HG02610 (cell line): ENCODE measurements at regions not wholly inside any gene's neighbourhood (a gene's known extent, or its start where the extent isn't known, plus 50 kb on each side); places are given as distances from the start of the nearest gene placed in this dataset.
"Not testable (repeated sequence)": the region's sequence is repeated elsewhere in the genome, so short reads cannot be mapped to it uniquely, and the experiment has no call there.

ENCODE experiments used
- ATAC-seq: cut with Tn5 transposase; IDR thresholded peaks from one replicate; pipeline ENCODE4 v1.9.1; 2021; ENCODE audit warnings: mild to moderate bottlenecking, moderate library complexity; ENCODE audit not compliant: unreplicated experiment

DNA sequence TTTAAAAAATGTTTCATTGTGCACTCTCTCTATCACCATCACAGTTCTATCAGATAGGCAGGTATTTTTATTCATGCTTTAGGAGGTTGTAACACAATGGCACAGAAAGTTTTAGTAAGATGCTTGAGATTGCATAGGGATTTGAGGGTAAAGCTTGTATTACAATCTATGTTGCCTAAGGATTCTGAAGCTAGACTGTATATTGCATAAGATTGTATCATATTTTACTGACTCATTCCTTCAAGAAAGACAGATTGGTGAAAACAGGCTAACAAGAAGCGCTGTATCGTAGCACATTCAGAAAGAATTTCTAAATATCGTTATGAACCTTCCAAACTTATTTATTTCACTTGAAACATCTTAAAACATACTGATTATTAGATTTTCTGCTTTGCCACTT is 577.7 kb downstream of the EBF1 start:
- no peak for ATAC-seq

GRCh38 chr5:158519433-158520021 is 580.2 kb downstream of the EBF1 start:
- ATAC-seq = no peak

DNA sequence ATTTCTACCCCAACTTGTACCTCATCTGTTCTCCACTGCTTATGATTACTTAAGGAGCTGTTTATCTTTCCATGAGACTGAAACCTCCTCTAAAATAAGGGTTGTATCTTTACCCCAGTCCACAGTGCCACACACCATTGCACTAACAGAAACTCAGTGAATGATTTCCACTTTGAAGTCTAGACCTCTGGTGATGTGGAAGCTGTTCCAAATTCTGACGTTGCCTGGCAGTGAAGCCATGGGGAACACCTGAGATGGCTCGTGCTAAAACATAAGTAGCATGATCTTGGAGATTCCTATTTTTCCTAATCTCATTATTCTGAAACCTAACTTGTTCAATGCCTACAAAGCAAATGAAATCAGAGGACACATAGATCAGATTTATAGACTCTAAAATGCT is 583.2 kb downstream of the EBF1 start:
- no peak for ATAC-seq

DNA sequence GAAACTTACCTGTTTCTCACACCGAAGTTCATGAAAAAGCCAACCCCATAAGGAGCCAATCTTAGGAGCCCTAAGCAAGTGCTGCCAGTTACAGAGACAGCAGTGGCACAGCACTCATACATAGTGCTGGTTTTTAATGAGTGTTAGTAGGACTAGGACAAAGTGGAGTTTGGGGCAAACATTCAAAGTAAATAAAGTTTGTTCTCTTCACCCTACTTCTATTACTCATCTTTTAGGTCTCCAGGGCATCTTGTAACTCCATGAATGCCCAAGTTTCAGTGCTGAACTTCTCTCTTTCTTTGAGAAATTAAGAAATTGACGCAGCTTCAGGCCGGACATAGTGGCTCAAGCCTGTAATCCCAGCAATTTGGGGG is 584.7 kb downstream of the EBF1 start:
- ATAC-seq = no peak

DNA sequence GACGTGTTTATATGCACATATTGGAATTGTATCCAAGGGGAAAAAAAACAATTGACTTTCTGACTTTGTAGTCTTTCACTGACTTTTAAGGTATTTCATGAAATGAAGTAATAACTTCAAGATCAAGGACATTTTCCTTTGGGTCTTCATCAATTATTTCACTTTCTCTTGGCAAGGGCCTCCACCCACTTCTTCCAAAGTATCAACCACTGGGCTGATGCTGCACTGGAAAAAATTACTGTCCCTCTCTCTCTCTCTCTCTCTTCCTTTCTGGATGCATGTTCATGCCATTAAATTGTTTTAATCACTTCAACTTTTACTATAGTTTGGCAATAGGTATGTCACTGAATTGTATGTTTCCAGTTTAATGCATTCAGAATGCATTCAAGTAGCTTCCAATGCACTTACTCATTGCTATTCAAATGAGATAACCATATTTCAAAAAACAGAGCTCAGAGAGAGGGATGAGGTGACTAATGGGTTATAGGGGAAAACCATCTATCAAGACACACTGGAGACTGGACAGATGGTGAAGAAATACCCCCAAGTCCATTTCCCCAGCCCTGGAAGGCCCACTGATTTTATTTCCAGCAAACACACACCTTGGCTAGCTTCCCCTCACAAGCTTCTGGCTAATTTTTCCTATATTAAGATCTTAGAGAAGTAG is 585.3 kb downstream of the EBF1 start:
- ATAC-seq = no peak

- ATAC-seq = no peak
Observed at GRCh38 chr5:158513490-158514318, 586.0 kb downstream of the EBF1 start.

DNA sequence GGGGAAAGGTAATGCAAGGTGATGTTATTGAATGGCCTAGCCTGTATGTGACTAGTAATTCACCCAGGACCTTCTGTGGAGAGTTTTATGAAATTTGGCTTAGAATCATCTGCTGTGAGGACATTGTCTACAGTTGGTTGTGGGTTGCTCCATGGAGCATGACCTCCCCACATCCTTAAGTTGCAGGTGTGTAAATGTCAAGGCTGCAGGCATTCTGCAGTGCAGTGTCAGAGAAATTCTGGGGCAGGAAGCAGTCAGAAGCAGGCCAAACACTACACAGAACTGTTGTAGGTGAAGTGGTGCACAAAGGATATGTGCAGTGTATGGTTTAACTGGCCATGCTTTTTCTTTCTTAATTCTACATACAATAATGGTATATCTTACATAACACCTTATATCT is 588.3 kb downstream of the EBF1 start:
- ATAC-seq = peak; percentile 73

DNA sequence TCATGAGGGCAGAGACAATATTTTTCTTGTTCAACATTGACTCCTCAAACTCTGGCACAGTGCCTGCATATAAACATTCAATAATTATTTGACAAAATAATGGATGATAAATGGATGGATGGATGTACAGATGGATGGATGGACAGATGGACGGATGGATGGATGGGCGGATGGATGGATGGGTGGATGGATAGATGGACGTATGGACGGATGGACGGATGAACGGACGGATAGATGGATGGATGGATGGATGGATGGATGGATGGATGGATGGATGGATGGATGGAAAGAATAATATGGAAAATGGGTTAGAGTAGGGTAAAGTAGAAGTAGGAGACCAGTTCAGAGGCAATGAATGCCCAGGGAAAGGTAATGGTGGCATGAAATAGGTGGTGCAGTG is 589.2 kb downstream of the EBF1 start:
- no peak for ATAC-seq

GRCh38 chr5:158506648-158507047 is 593.1 kb downstream of the EBF1 start:
- ATAC-seq = no peak

- no peak for ATAC-seq
Observed at GRCh38 chr5:158502686-158503085, 597.0 kb downstream of the EBF1 start.

- ATAC-seq = no peak
Observed at GRCh38 chr5:158499892-158500418, 599.8 kb downstream of the EBF1 start.

GRCh38 chr5:158499075-158499891 is 600.4 kb downstream of the EBF1 start:
- no peak for ATAC-seq

DNA sequence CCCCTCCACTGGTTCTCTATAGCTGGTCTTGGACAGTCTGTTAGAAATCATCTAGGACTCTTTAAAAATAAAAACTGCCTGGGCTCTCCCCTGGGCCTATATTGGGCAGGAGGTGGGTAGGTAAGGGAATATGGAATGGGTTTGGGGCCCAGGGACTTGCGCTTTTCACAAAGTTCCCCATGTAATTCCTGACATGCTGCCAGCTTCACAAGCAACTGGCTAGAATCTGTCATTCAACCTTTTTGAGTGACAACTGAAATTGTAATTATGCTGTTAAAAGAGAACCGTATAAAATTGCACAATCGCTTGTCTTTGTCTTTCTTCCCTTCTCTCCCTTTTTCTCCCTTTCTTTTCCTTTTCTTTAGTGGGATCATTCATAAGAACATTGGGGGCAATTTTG is 603.1 kb downstream of the EBF1 start:
- ATAC-seq = no peak

GRCh38 chr5:158494541-158494940 is 605.2 kb downstream of the EBF1 start:
- ATAC-seq = no peak

DNA sequence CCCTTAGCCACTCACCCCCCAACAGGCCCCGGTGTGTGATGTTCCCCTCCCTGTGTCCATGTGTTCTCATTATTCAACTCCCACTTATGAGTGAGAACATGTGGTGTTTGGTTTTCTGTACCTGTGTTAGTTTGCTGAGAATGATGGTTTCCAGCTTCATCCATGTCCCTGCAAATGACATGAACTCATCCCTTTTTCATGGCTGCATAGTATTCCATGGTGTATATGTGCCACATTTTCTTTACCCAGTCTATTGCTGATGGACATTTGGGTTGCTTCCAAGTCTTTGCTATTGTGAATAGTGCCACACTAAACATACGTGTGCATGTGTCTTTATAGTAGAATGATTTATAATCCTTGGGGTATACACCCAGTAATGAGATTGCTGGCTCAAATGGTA is 605.7 kb downstream of the EBF1 start:
- ATAC-seq = not testable (repeated sequence)

DNA sequence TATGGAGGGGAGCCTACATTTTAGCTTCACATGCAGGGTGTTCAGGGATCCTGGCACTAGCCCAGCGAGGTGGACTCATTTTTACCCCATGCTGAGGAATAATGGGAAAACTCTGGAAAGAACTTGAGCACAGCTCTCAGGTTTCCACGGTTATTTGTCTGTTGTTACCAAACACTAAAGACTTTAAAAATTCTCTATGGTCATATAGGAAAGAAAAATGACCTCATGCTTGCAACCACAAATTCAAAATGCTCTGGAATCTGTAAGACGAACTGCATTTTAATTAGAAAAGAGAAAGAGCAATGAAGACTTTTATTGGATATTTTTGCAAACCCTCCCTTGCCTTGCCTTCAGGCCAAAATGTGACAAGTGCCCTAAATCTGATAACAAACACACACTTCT is 606.9 kb downstream of the EBF1 start:
- ATAC-seq = no peak

DNA sequence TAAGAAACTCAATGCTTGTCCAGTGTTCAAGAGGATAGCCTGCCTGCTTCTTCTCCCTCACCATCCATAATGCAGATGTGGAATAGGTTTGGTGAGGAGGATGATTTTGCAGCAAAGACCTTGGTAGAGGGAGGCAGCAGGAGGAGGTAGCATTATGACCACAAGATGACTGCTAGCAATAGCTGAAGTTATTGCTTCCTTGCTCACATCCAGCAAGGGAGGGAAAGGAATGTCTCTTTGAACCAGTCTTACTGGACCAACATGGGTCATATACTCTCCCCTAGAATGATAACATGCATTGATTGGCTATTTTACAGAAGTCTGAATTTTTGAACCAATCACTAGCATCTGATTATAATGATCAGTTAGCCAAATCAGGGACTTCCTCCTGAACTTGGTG is 607.6 kb downstream of the EBF1 start:
- no peak for ATAC-seq

DNA sequence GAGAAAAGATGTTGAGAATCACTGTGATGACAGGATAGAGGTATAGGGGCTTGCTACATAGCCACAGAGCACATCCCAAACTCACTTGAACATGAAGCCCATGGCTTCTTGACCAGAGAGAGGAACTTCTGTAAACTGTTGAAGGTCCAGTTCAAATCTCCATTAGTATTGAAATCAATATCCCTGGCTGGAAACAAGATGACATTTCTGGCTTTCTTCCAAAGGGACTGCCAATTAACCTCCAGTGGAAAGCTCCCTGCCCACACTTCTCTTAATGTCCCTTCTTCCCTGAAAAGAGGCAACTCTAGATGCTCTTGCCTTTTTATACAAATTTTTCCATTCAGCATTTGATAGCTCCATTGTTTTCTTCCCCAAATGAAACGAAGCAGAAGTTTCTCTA is 612.1 kb downstream of the EBF1 start:
- no peak for ATAC-seq

- no peak for ATAC-seq
Observed at GRCh38 chr5:158487156-158487555, 612.6 kb downstream of the EBF1 start.

GRCh38 chr5:158486566-158486965 is 613.1 kb downstream of the EBF1 start:
- no peak for ATAC-seq

DNA sequence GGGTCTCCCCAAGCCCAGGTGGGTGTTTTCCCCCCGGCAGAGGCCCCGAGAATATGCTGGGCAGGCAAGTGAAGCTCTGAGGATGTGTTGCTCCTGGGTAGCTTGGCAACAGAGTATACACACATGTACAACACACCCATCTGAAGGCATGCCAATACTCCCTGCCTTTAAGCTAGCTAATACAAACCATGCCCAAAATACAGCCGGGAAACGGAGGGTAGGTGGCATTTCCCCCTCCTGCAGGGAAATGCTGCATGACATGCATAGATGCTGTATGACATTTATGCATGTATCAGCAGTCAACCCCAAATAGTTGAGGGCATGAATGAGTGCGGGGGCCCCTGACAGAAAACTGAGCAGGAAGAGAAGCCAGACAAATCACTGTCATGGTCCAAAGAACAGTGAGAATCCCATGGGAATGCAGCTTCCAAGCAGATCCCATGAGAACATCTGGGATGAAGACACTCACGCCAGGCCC is 614.1 kb downstream of the EBF1 start:
- ATAC-seq = no peak
